ENCODE measurements at regions not wholly inside any gene's neighbourhood (a gene's known extent, or its start where the extent isn't known, plus 50 kb on each side); places are given as distances from the start of the nearest gene placed in this dataset.
A peak's percentile ranks its signal among the peaks of the same experiment; 100 is the strongest.

GRCh38 chr21:24097181-24097580, 1510.1 kb downstream of the MRPL39 start:
- DNase-seq, result no peak
- intact Hi-C loops (cut with DNase I), result no loop called here

- DNase-seq, result no peak
- intact Hi-C loops (cut with DNase I), result no loop called here
Observed at GRCh38 chr21:24096651-24097050, 1510.6 kb downstream of the MRPL39 start.

- no peak for DNase-seq
- intact Hi-C loops (cut with DNase I), result no loop called here
Observed at GRCh38 chr21:24093032-24093431, 1514.2 kb downstream of the MRPL39 start.

- DNase-seq, result peak in 2 of 42 donors; percentile 4 to 20
- intact Hi-C loops (cut with DNase I), result no loop called here
Observed at GRCh38 chr21:24076179-24076578, 1531.1 kb downstream of the MRPL39 start.

GRCh38 chr21:24055696-24056095, 1551.6 kb downstream of the MRPL39 start:
- intact Hi-C loops (cut with DNase I), result no loop called here
- no peak for DNase-seq

GRCh38 chr21:24050231-24050630, 1557.0 kb downstream of the MRPL39 start:
- intact Hi-C loops (cut with DNase I), result no loop called here
- DNase-seq, result no peak

- intact Hi-C loops (cut with DNase I), result no loop called here
Observed at GRCh38 chr21:24046829-24047443, 1560.3 kb downstream of the MRPL39 start.

GRCh38 chr21:24045775-24046215, 1561.5 kb downstream of the MRPL39 start:
- intact Hi-C loops (cut with DNase I), result no loop called here

More at GRCh38 chr21:24046829-24047443, 1560.3 kb downstream of the MRPL39 start:
- DNase-seq, result no peak

GRCh38 chr21:24045373-24045772, 1561.9 kb downstream of the MRPL39 start:
- intact Hi-C loops (cut with DNase I), result no loop called here
- no peak for DNase-seq

More at GRCh38 chr21:24045775-24046215, 1561.5 kb downstream of the MRPL39 start:
- peak; percentile 69 to 100 (median 96) for DNase-seq

GRCh38 chr21:24042687-24043086, 1564.6 kb downstream of the MRPL39 start:
- intact Hi-C loops (cut with DNase I), result no loop called here
- no peak for DNase-seq

- DNase-seq, result no peak
- intact Hi-C loops (cut with DNase I), result no loop called here
Observed at GRCh38 chr21:24032709-24033232, 1574.5 kb downstream of the MRPL39 start.

- DNase-seq, result no peak
- intact Hi-C loops (cut with DNase I), result no loop called here
Observed at GRCh38 chr21:24027396-24027795, 1579.9 kb downstream of the MRPL39 start.

GRCh38 chr21:24025101-24025500, 1582.2 kb downstream of the MRPL39 start:
- intact Hi-C loops (cut with DNase I), result no loop called here
- DNase-seq, result no peak

- DNase-seq, result no peak
- intact Hi-C loops (cut with DNase I), result no loop called here
Observed at GRCh38 chr21:24023936-24024335, 1583.3 kb downstream of the MRPL39 start.

GRCh38 chr21:24023402-24023801, 1583.9 kb downstream of the MRPL39 start:
- no peak for DNase-seq

GRCh38 chr21:24014381-24014780, 1592.9 kb downstream of the MRPL39 start:
- no peak for DNase-seq
- intact Hi-C loops (cut with DNase I), result no loop called here

More at GRCh38 chr21:24023402-24023801, 1583.9 kb downstream of the MRPL39 start:
- intact Hi-C loops (cut with DNase I), result no loop called here

GRCh38 chr21:24011087-24011486, 1596.2 kb downstream of the MRPL39 start:
- intact Hi-C loops (cut with DNase I), result no loop called here
- no peak for DNase-seq

- no peak for DNase-seq
- intact Hi-C loops (cut with DNase I), result no loop called here
Observed at GRCh38 chr21:24007592-24007991, 1599.7 kb downstream of the MRPL39 start.

- intact Hi-C loops (cut with DNase I), result no loop called here
- no peak for DNase-seq
Observed at GRCh38 chr21:23986987-23987386, 1620.3 kb downstream of the MRPL39 start.

- DNase-seq, result no peak
- intact Hi-C loops (cut with DNase I), result no loop called here
Observed at GRCh38 chr21:23986214-23986613, 1621.1 kb downstream of the MRPL39 start.

- no peak for DNase-seq
- intact Hi-C loops (cut with DNase I), result no loop called here
Observed at GRCh38 chr21:23982546-23982945, 1624.7 kb downstream of the MRPL39 start.
